ENCODE measurements at regions not wholly inside any gene's neighbourhood (a gene's known extent, or its start where the extent isn't known, plus 50 kb on each side); places are given as distances from the start of the nearest gene placed in this dataset.

- no peaks in the 10 kb centered on the region for H3K79me2 ChIP-seq (ENCODE audit: control insufficient read depth, insufficient read depth, low read length)
- H3K36me3 ChIP-seq (ENCODE audit: control insufficient read depth, insufficient read depth, low read length) = no peaks in the 10 kb centered on the region
- no peak for ATAC-seq
- no TSS peak for BruUV-seq (replicated peaks)
- in situ Hi-C loops (cut with MboI) = no loop called here
- POLR2A ChIA-PET = no interaction called here
- CTCF ChIA-PET (ENCODE audit: low intra/inter-chr PET ratio) = no interaction called here
- no peak overlapping the region for H2AFZ ChIP-seq (ENCODE audit: low read depth, low read length)
- TF ChIP-seq RBM39 (optimal IDR thresholded peaks at IDR 0.05; ENCODE audit: low read depth, low read length) (no peak), ZNF431 (CRISPR knock-in tag; IDR thresholded peaks at IDR 0.05) (no peak), NCOA2 (IDR thresholded peaks at IDR 0.05; ENCODE audit: partially characterized antibody in 2 of 2) (no peak), ZNF398 (CRISPR knock-in tag; IDR thresholded peaks at IDR 0.05) (no peak), ZBTB43 (CRISPR knock-in tag; IDR thresholded peaks at IDR 0.05) (no peak), ILK (tag; IDR thresholded peaks at IDR 0.05; ENCODE audit: borderline replicate concordance, low read depth) (no peak), IFI16 (CRISPR knock-in tag; IDR thresholded peaks at IDR 0.05) (no peak)
- no peaks in the 10 kb centered on the region for H3K9me1 ChIP-seq (ENCODE audit: control insufficient read depth, insufficient read depth, low read length)
- no peak overlapping the region for H3K4me3 ChIP-seq
- no peak overlapping the region for H3K9ac ChIP-seq (ENCODE audit: insufficient read depth in 1 of 2, low read depth in 2 of 2, low read length in 2 of 2)
- H3K27ac ChIP-seq (ENCODE audit: extremely low read depth, low read depth, low read length) = no peak overlapping the region
- H3K4me2 ChIP-seq (ENCODE audit: insufficient read depth, low read length) = no peak overlapping the region
- 1% methylated on average over 4 of the region's 4 CpGs for WGBS (ENCODE audit: insufficient coverage, low coverage, missing lambda C conversion rate)
- no peaks in the 10 kb centered on the region for H3K27me3 ChIP-seq (ENCODE audit: control insufficient read depth in 2 of 2, insufficient read depth in 2 of 2, low read length in 2 of 2)
- no peaks in the 10 kb centered on the region for H4K20me1 ChIP-seq (replicated peaks; ENCODE audit: control insufficient read depth, insufficient read depth, low read length)
- H3K4me1 ChIP-seq (replicated peaks in 1 of 2; ENCODE audit: control insufficient read depth in 2 of 2, insufficient read depth in 2 of 2, low read length in 2 of 2) = no peaks in the 10 kb centered on the region
- intact Hi-C loops (cut with micrococcal nuclease) = no loop called here
- H3K9me3 ChIP-seq (replicated peaks; ENCODE audit: control insufficient read depth, insufficient read depth, low read depth, low read length) = no peaks in the 10 kb centered on the region
- DNase-seq (ENCODE audit: extremely low read depth in 1 of 4, low spot score in 3 of 4) = no peak
- FAIRE-seq = no peak
Observed at GRCh38 chr5:24059716-24060115, 552.3 kb downstream of the PRDM9 start.
